PC-3 (cell line): ENCODE measurements at regions not wholly inside any gene's neighbourhood (a gene's known extent, or its start where the extent isn't known, plus 50 kb on each side); places are given as distances from the start of the nearest gene placed in this dataset.
A peak's percentile ranks its signal among the peaks of the same experiment; 100 is the strongest.

Source experiments
- ATAC-seq: fragments of 200-7000 bp; cut with Tn5 transposase; 2 replicates; pipeline ENCODE4 v1.9.1; 2020; ENCODE audit warnings: mild to moderate bottlenecking, moderate library complexity
- BruUV-seq: library from RNA; stranded (reverse); fragments of 400-500 nt; replicated peaks from 2 replicates; lab custom pipeline; 2021; lab: Mats Ljungman, UMichigan
- CTCF ChIA-PET: fragments of 300-600 bp; sonication (Branson Sonifier 250); formaldehyde crosslinking; loops from one replicate; lab custom pipeline; 2022; ENCODE audit warnings: antibody characterized with exemption; lab: Charles Lee
- POLR2A ChIA-PET: fragments of 300-600 bp; sonication (Branson Sonifier 250); formaldehyde crosslinking; loops from one replicate; lab custom pipeline; 2022; ENCODE audit warnings: antibody characterized with exemption; ENCODE audit not compliant: unreplicated experiment; lab: Charles Lee
- DNase-seq: peaks from one replicate; pipeline ENCODE4 v3.0.0-alpha.2; 2015
- H2AFZ ChIP-seq: fragments of 300-600 bp; sonication (generic); 2 replicates; pipeline ENCODE4 v1.6.0; 2016; ENCODE audit warnings: antibody characterized with exemption, low read length
- H3F3A ChIP-seq: fragments of 300-600 bp; sonication (generic); one replicate; pipeline ENCODE4 v1.6.0; 2017; ENCODE audit warnings: antibody characterized with exemption, low read length, control low read depth, mild to moderate bottlenecking; ENCODE audit not compliant: unreplicated experiment
- H3K27ac ChIP-seq: fragments of 300-600 bp; sonication (generic); 2 replicates; pipeline ENCODE4 v1.5.1; 2016; ENCODE audit warnings: mild to moderate bottlenecking, low read length
- H3K27me3 ChIP-seq: fragments of 300-600 bp; sonication (generic); 2 replicates; pipeline ENCODE4 v1.6.1; 2016; ENCODE audit warnings: low read length, mixed read lengths
- H3K36me3 ChIP-seq: fragments of 300-600 bp; sonication (generic); 2 replicates; pipeline ENCODE4 v1.6.1; 2016; ENCODE audit warnings: low read depth, mixed run types, low read length, mixed read lengths
- H3K4me1 ChIP-seq: fragments of 300-600 bp; sonication (generic); 2 replicates; pipeline ENCODE4 v1.5.1; 2016; ENCODE audit warnings: low read length; ENCODE audit not compliant: insufficient read depth
- H3K4me2 ChIP-seq: fragments of 300-600 bp; sonication (generic); 2 replicates; pipeline ENCODE4 v1.6.0; 2016; ENCODE audit warnings: low read length
- H3K4me3 ChIP-seq: fragments of 300-600 bp; sonication (generic); 2 replicates; pipeline ENCODE4 v1.5.1; 2016; ENCODE audit warnings: mild to moderate bottlenecking, low read length, mixed read lengths
- H3K79me2 ChIP-seq: fragments of 300-600 bp; sonication (generic); 2 replicates; pipeline ENCODE4 v1.6.1; 2017; ENCODE audit warnings: low read length, mixed read lengths
- H3K9ac ChIP-seq: fragments of 300-600 bp; sonication (generic); 2 replicates; pipeline ENCODE4 v1.6.0; 2016; ENCODE audit warnings: mild to moderate bottlenecking, low read length
- H3K9me2 ChIP-seq: fragments of 300-600 bp; sonication (generic); replicated peaks from 2 replicates; pipeline ENCODE4 v1.6.1; 2016; ENCODE audit warnings: mixed run types, low read length, mixed read lengths
- H3K9me3 ChIP-seq: fragments of 300-600 bp; sonication (generic); 2 replicates; pipeline ENCODE4 v1.6.1; 2016; ENCODE audit warnings: low read length, mixed read lengths
- H4K20me1 ChIP-seq: fragments of 300-600 bp; sonication (generic); 2 replicates; pipeline ENCODE4 v1.6.1; 2016; ENCODE audit warnings: low read length, mixed read lengths
- CTCF ChIP-seq: fragments of 300-600 bp; sonication (generic); conservative IDR thresholded peaks from 2 replicates; pipeline ENCODE4 v1.5.1; 2017; ENCODE audit warnings: antibody characterized with exemption, low read depth, mild to moderate bottlenecking, low read length
- EZH2 ChIP-seq: fragments of 300-600 bp; sonication (generic); IDR thresholded peaks from one replicate; pipeline ENCODE4 v1.6.1; 2017; ENCODE audit warnings: antibody characterized with exemption, mild to moderate bottlenecking, low read length; ENCODE audit not compliant: unreplicated experiment
- EZH2phosphoT487 ChIP-seq: fragments of 300-600 bp; sonication (generic); IDR thresholded peaks from 2 replicates; pipeline ENCODE4 v1.6.1; 2018; ENCODE audit warnings: mild to moderate bottlenecking, antibody characterized with exemption, low read length, borderline replicate concordance
- intact Hi-C: fragments of 100-400 bp; cut with micrococcal nuclease; formaldehyde crosslinking; loops from 2 replicates; pipeline ENCODE4 v1.9.0; 2023

- ChIA-PET CTCF (no interaction called here), POLR2A (no interaction called here)
- H3K4me3 ChIP-seq: no peak overlapping the region
- H4K20me1 ChIP-seq: no peaks in the 10 kb centered on the region
- no peak overlapping the region for H3K27ac ChIP-seq
- H3K4me2 ChIP-seq: peak overlapping the region; percentile 41; the same call in 1 of the 2 replicates
- no peak overlapping the region for H3K9ac ChIP-seq
- no TSS peak for BruUV-seq
- no peaks in the 10 kb centered on the region for H3K27me3 ChIP-seq
- ATAC-seq (no peak; the same call in 1 of the 2 replicates), DNase-seq (peak; percentile 64)
- intact Hi-C loops: no loop called here
- TF ChIP-seq EZH2phosphoT487 (no peak), EZH2 (no peak), CTCF (no peak)
- H3K79me2 ChIP-seq: no peaks in the 10 kb centered on the region
- no peaks in the 10 kb centered on the region for H3K9me2 ChIP-seq
- H3K4me1 ChIP-seq: peaks cover 12% of the 10 kb centered on the region; the same call in 1 of the 2 replicates
- H3K36me3 ChIP-seq: no peaks in the 10 kb centered on the region
- no peaks in the 10 kb centered on the region for H3K9me3 ChIP-seq
- H3F3A ChIP-seq: no peaks in the 10 kb centered on the region
- H2AFZ ChIP-seq: no peak overlapping the region; the same call in 1 of the 2 replicates
Observed at GRCh38 chr1:170239445-170239844, 93.7 kb downstream of the NTMT2 start.

DNA sequence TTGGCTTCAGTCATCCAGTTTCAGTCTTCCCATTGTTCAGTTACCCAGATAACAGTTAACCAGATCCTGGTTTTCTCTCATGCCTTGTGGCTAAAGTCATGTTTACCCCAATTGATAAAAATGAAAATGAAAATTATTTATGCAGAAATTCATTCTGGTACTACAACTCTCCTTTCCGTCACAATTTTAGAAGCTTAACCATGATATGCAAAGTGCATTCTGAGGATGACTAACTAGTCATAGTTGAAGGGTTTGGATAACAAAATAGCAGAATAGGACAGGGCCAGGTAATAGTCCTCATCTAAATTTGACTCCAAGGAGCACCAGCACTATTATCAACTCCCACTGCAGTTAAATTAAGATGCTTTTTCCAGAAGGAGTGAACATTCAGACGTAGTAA, 94.7 kb downstream of the NTMT2 start:
- H3K4me3 ChIP-seq: no peak overlapping the region
- H3K4me1 ChIP-seq: peaks cover 12% of the 10 kb centered on the region; the same call in 1 of the 2 replicates
- POLR2A ChIA-PET: no interaction called here
- H4K20me1 ChIP-seq: no peaks in the 10 kb centered on the region
- DNase-seq: no peak
- H3K27me3 ChIP-seq: no peaks in the 10 kb centered on the region
- TF ChIP-seq EZH2 (no peak), CTCF (no peak), EZH2phosphoT487 (no peak)
- no peaks in the 10 kb centered on the region for H3K9me3 ChIP-seq
- ATAC-seq: no peak
- H3F3A ChIP-seq: no peaks in the 10 kb centered on the region
- BruUV-seq: no TSS peak
- H3K9me2 ChIP-seq: no peaks in the 10 kb centered on the region
- no peaks in the 10 kb centered on the region for H3K36me3 ChIP-seq
- no peak overlapping the region for H3K27ac ChIP-seq
- H2AFZ ChIP-seq: no peak overlapping the region
- no peak overlapping the region for H3K9ac ChIP-seq
- no peaks in the 10 kb centered on the region for H3K79me2 ChIP-seq
- CTCF ChIA-PET: no interaction called here
- H3K4me2 ChIP-seq: no peak overlapping the region
- intact Hi-C loops: no loop called here

DNA sequence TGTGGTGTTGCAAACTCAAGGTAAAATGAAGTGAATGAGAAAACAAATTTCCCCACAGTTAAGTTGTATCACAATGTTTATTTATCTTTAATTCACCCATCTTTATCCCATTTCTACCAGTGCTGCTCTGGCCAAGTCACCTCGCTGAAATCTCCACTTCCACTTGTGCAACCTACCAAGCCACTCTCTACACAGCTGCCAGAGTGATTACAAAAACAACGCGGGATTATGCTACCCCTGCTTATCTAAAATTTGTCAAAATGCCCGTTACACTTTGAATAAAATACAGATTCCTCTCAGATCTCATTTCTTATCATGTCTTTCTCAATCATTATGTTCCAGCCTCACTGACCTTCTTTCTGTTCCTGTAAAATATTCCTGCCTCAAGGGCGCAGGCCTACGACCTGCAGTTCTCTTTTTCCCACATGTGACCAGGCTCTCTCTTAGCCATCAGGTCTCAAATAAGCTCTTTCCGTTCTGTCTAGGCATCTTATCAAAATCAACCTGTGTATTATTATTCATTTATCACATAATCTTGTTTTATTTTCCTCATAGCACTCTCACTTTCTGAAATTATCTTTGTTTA, 95.6 kb downstream of the NTMT2 start:
- no peak overlapping the region for H3K4me2 ChIP-seq
- ChIA-PET CTCF (no interaction called here), POLR2A (no interaction called here)
- no peak overlapping the region for H3K27ac ChIP-seq
- no peaks in the 10 kb centered on the region for H3K27me3 ChIP-seq
- no peaks in the 10 kb centered on the region for H3K79me2 ChIP-seq
- no peaks in the 10 kb centered on the region for H3K9me3 ChIP-seq
- H2AFZ ChIP-seq: no peak overlapping the region
- no peaks in the 10 kb centered on the region for H3K9me2 ChIP-seq
- ATAC-seq: no peak
- no peak overlapping the region for H3K4me3 ChIP-seq
- intact Hi-C loops: no loop called here
- TF ChIP-seq EZH2phosphoT487: no peak
- TF ChIP-seq CTCF: no peak
- no peak for TF ChIP-seq EZH2
- H3K4me1 ChIP-seq: peaks cover 12% of the 10 kb centered on the region; the same call in 1 of the 2 replicates
- no peak overlapping the region for H3K9ac ChIP-seq
- H3F3A ChIP-seq: no peaks in the 10 kb centered on the region
- DNase-seq: no peak
- H3K36me3 ChIP-seq: no peaks in the 10 kb centered on the region
- no TSS peak for BruUV-seq
- H4K20me1 ChIP-seq: no peaks in the 10 kb centered on the region
